Left lung (tissue), 4 donors: ENCODE measurements at regions not wholly inside any gene's neighbourhood (a gene's known extent, or its start where the extent isn't known, plus 50 kb on each side); places are given as distances from the start of the nearest gene placed in this dataset.
A peak's percentile ranks its signal among the peaks of the same experiment; 100 is the strongest.

Source experiments
- ATAC-seq: fragments of 200-7000 bp; cut with Tn5 transposase; one replicate; pipeline ENCODE4 v1.9.1; 2020; ENCODE audit warnings: moderate library complexity
- DNase-seq, 4 donors: peaks; one replicate each; pipeline ENCODE4 v3.0.0-alpha.2; 2013 to 2020
- H3K27ac ChIP-seq, 2 donors: fragments of 200-600 bp; sonication (generic) in 1 of 2; one replicate each; pipeline versions ENCODE4 v1.5.0 to v1.8.0; 2020 to 2021
- H3K27me3 ChIP-seq, 2 donors: fragments of 200-600 bp; sonication (generic) in 1 of 2; one replicate each; pipeline versions ENCODE4 v1.5.0 to v1.8.0; 2020 to 2021
- H3K36me3 ChIP-seq, 2 donors: fragments of 200-600 bp; sonication (generic) in 1 of 2; one replicate each; pipeline versions ENCODE4 v1.5.0 to v1.8.0; 2020 to 2021
- H3K4me1 ChIP-seq, 2 donors: fragments of 200-600 bp; one replicate each; pipeline ENCODE4 v1.8.0; 2021
- H3K4me3 ChIP-seq, 2 donors: fragments of 200-600 bp; sonication (generic) in 1 of 2; one replicate each; pipeline versions ENCODE4 v1.5.0 to v1.8.0; 2020 to 2021; ENCODE audit warnings: mild to moderate bottlenecking in 1 of 2
- H3K9me3 ChIP-seq, 2 donors: fragments of 200-600 bp; sonication (generic) in 1 of 2; one replicate each; pipeline versions ENCODE4 v1.5.0 to v1.8.0; 2020 to 2021
- intact Hi-C, 2 donors: fragments of 100-400 bp; cut with DNase I; formaldehyde crosslinking; loops; one replicate each; pipeline versions ENCODE4 v1.11.2 to v1.14.2; 2022
- TF ChIP-seq, protein P1 (sequence below), 2 donors: fragments of 200-600 bp; sonication (generic) in 1 of 2; IDR thresholded peaks; one replicate each; pipeline versions ENCODE4 v1.5.0 to v1.8.0; 2021; ENCODE audit warnings: antibody characterized with exemption in 2 of 2
- donor health status: DM: no; HTN: yes; CAD: no.
- donor health status: DM: no; HTN: no; CAD: no.

DNA sequence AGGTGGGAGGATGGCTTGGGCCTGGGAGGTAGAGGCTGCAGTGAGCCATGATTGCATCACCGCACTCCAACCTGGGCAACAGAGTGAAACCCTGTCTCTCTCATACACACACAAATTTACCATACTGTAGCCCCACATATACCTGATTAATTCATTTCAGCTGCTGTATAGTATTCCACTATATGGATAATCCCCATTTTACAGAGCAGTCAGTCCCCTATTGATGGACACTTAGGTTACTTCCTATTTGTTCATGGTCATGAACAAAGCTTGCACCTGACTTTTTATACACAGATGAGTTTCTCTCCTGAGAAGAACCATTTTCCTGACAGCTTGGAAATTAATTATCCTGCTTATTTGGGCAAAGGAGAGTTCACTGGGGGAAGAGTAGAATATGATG lies 59.2 kb downstream of the EMX2 start:
- H3K27me3 ChIP-seq = peaks cover 0 to 66% of the 10 kb centered on the region in 2 donors
- no peak overlapping the region for H3K4me3 ChIP-seq
- H3K4me1 ChIP-seq = no peaks in the 10 kb centered on the region
- ATAC-seq (no peak), DNase-seq (no peak)
- intact Hi-C loops = no loop called here
- H3K27ac ChIP-seq = no peak overlapping the region
- H3K36me3 ChIP-seq = no peaks in the 10 kb centered on the region
- no peaks in the 10 kb centered on the region for H3K9me3 ChIP-seq
- TF ChIP-seq, protein P1, sequence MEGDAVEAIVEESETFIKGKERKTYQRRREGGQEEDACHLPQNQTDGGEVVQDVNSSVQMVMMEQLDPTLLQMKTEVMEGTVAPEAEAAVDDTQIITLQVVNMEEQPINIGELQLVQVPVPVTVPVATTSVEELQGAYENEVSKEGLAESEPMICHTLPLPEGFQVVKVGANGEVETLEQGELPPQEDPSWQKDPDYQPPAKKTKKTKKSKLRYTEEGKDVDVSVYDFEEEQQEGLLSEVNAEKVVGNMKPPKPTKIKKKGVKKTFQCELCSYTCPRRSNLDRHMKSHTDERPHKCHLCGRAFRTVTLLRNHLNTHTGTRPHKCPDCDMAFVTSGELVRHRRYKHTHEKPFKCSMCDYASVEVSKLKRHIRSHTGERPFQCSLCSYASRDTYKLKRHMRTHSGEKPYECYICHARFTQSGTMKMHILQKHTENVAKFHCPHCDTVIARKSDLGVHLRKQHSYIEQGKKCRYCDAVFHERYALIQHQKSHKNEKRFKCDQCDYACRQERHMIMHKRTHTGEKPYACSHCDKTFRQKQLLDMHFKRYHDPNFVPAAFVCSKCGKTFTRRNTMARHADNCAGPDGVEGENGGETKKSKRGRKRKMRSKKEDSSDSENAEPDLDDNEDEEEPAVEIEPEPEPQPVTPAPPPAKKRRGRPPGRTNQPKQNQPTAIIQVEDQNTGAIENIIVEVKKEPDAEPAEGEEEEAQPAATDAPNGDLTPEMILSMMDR (IDR thresholded peaks at IDR 0.05) = no peak

DNA sequence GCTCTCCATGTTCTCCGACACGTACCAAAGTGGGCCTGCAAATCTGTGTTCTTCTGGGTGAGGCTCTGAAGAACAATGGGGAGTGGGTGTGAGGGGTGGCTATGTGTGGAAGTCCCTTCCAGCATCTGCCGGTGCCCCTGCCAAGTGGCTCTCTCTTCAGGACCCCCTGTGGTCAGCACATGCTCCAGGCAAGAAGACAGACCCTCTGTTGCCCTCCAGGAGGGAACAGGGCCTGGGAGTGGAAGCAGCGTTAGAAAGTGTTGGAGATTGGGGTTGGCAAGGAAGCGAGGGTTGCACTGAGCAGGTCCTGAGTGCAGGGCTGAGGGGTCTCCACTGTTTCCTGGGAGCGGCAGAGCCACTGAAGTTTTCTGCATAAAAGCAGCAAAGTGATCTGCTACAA lies 60.5 kb downstream of the EMX2 start:
- no peak for DNase-seq

DNA sequence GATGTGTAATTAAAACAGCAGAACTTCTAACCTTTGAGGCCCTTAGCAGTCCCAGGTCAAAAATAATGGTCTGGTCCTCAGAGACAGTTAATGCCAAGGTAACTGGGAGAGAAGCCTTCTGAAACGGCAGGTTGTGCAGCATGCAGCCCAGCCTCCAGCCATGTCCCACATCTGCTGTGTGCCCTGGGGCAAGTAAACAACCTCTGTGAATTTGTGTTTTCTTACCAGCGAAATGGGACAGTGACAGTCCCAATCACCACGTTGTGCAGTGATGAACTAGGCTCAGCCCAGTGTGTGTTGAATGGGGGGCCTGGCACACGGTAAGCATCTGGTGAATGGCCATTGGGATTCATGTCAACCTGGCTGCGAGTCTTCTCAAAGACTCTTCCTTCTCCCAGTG lies 61.2 kb downstream of the EMX2 start:
- H3K9me3 ChIP-seq = no peaks in the 10 kb centered on the region
- intact Hi-C loops = no loop called here
- ATAC-seq (no peak), DNase-seq (no peak)
- TF ChIP-seq, protein P1 (IDR thresholded peaks at IDR 0.05) = no peak
- no peaks in the 10 kb centered on the region for H3K4me1 ChIP-seq
- H3K4me3 ChIP-seq = no peak overlapping the region
- H3K27ac ChIP-seq = no peak overlapping the region
- no peaks in the 10 kb centered on the region for H3K36me3 ChIP-seq
- peaks cover 0 to 71% of the 10 kb centered on the region in 2 donors for H3K27me3 ChIP-seq

More for the DNA sequence above, 60.5 kb downstream of the EMX2 start:
- Histone ChIP-seq H3K4me1 (no peaks in the 10 kb centered on the region), H3K27me3 (peaks cover 0 to 74% of the 10 kb centered on the region in 2 donors), H3K9me3 (no peaks in the 10 kb centered on the region), H3K36me3 (no peaks in the 10 kb centered on the region), H3K4me3 (no peak overlapping the region), H3K27ac (no peak overlapping the region)
- ATAC-seq = no peak
- intact Hi-C loops = no loop called here
- TF ChIP-seq, protein P1 (IDR thresholded peaks at IDR 0.05) = no peak

DNA sequence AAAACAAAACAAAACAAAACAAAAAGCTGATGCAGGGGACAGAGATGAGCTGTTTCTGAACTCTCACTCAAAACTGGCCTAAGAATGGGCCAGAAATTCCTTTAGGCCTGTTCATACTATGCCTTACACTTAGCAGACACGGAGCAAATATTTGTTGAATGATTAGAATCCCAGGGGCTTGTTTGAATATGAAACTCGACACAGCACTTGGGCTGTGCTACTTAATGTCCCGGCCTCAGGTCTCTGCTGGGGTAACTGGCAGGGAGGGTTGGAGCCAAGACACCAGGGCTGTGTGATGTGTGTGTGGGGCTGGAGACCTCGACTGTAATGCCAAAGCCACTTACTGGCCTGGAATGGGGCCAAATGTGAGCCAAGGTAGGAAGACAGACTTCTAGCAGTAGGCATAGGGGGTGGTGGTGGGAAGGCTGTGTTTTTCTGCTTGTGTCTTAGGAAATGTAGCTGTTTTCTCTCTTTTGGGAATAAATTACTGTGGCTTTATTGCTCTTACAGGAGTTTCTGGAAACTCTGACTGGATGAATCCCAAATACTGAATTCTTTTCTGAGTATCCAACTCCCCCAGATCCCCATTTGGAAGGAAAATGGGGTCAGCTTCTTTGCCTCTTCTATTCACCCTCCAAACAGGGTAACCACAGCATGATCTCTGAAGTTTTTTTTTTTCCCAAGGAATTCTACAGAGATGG lies 66.7 kb downstream of the EMX2 start:
- H3K4me3 ChIP-seq = no peak overlapping the region
- DNase-seq (peak in 3 of 4 donors; percentile 26 to 80 (median 74)), ATAC-seq (peak; percentile 97)
- H3K27me3 ChIP-seq = peaks cover 0 to 79% of the 10 kb centered on the region in 2 donors
- H3K4me1 ChIP-seq = peaks cover 0 to 2% of the 10 kb centered on the region in 2 donors
- no peak overlapping the region for H3K27ac ChIP-seq
- intact Hi-C loops = no loop called here
- TF ChIP-seq, protein P1 (IDR thresholded peaks at IDR 0.05) = no peak
- no peaks in the 10 kb centered on the region for H3K9me3 ChIP-seq
- H3K36me3 ChIP-seq = no peaks in the 10 kb centered on the region

DNA sequence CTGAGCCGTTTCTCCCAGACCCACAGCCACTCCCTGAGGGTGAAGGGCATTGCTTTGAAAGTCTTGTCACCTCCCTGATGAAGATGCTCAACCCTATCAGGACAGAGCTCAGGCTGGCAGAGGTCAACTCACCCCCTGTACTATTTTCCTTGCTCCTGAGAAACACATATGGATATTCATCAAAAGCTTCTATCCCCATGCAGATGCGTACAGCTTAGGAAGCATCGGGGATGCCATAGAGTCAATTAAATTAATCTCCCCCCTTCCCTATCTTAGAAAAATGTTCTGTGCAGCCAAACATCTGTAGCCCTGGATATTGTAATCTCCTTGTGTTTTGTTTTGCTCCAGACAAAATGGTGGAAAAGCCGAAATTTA lies 67.2 kb downstream of the EMX2 start:
- H3K4me1 ChIP-seq = peaks cover 0 to 2% of the 10 kb centered on the region in 2 donors

More for the DNA sequence above, 67.2 kb downstream of the EMX2 start:
- Histone ChIP-seq H3K4me3 (no peak overlapping the region), H3K9me3 (no peaks in the 10 kb centered on the region), H3K27me3 (peaks cover 0 to 79% of the 10 kb centered on the region in 2 donors), H3K36me3 (no peaks in the 10 kb centered on the region), H3K27ac (no peak overlapping the region)
- DNase-seq (no peak), ATAC-seq (no peak)
- TF ChIP-seq, protein P1 (IDR thresholded peaks at IDR 0.05) = no peak
- intact Hi-C loops = no loop called here
